HCT116 (cell line): ENCODE measurements at regions not wholly inside any gene's neighbourhood (a gene's known extent, or its start where the extent isn't known, plus 50 kb on each side); places are given as distances from the start of the nearest gene placed in this dataset.

Experiments
- ATAC-seq: fragments of 200-7000 bp; cut with Tn5 transposase; 2 replicates; pipeline ENCODE4 v1.9.1; 2020; ENCODE audit warnings: mild to moderate bottlenecking, moderate library complexity
- BruUV-seq: library from RNA; stranded (reverse); fragments of 400-500 nt; replicated peaks from 2 replicates; lab custom pipeline; 2021; lab: Mats Ljungman, UMichigan
- CTCF ChIA-PET: fragments of 300-600 bp; sonication (Branson Sonifier 250); formaldehyde crosslinking; loops from one replicate; lab custom pipeline; 2021; ENCODE audit warnings: antibody characterized with exemption; lab: Charles Lee
- POLR2A ChIA-PET: fragments of 300-600, 350-600 bp; sonication (Branson Sonifier 250); formaldehyde crosslinking; loops from one replicate; lab custom pipeline; 2021; ENCODE audit warnings: antibody characterized with exemption; lab: Charles Lee
- RAD21 ChIA-PET, 2 experiments: fragments of 300-600 bp; sonication (Branson Sonifier 250); formaldehyde crosslinking; loops; one replicate each; lab custom pipeline; 2023; ENCODE audit warnings: low total read pairs in 2 of 2; ENCODE audit not compliant: uncharacterized antibody in 2 of 2, unreplicated experiment in 2 of 2, low non-redundant PET in 1 of 2; lab: Charles Lee
- DNase-seq: peaks from one replicate; pipeline ENCODE4 v3.0.0-alpha.2; 2010; ENCODE audit warnings: low read depth, low spot score
- H2AFZ ChIP-seq: fragments of 200-600 bp; shearing (Covaris generic), sonication (generic); 2 replicates; pipeline ENCODE4 v1.6.1; 2017; ENCODE audit warnings: low read depth, mixed run types, mixed read lengths, antibody characterized with exemption, low read length; ENCODE audit not compliant: poor library complexity, severe bottlenecking
- H3K27ac ChIP-seq: 2 replicates; pipeline ENCODE4 v1.5.1; 2012; ENCODE audit warnings: low read depth, low read length
- H3K27me3 ChIP-seq: fragments of 200-600 bp; sonication (generic); 2 replicates; pipeline ENCODE4 v1.6.1; 2016; ENCODE audit warnings: mixed run types, low read length, mixed read lengths; ENCODE audit not compliant: insufficient read depth
- H3K36me3 ChIP-seq, 2 experiments: fragments of 200-500 bp in 1 of 2; fragments of 200-600 bp in 1 of 2; sonication (Bioruptor generic) in 1 of 2; sonication (generic) in 1 of 2; 2 replicates each; pipeline versions ENCODE4 v1.5.1 to v1.6.1; 2014 to 2016; ENCODE audit warnings: low read length in 2 of 2, inconsistent platforms in 1 of 2, mixed read lengths in 1 of 2, mixed run types in 1 of 2; ENCODE audit not compliant: insufficient read depth in 2 of 2, control insufficient read depth in 1 of 2
- H3K4me1 ChIP-seq, 2 experiments: fragments of 200-600 bp in 1 of 2; sonication (generic) in 1 of 2; 2 replicates each; pipeline versions ENCODE4 v1.5.1 to v1.6.1; 2012 to 2017; ENCODE audit warnings: low read length in 2 of 2, inconsistent platforms in 1 of 2, mild to moderate bottlenecking in 1 of 2, mixed read lengths in 1 of 2, mixed run types in 1 of 2, moderate library complexity in 1 of 2; ENCODE audit not compliant: insufficient read depth in 2 of 2, control insufficient read depth in 1 of 2
- H3K4me2 ChIP-seq: fragments of 200-600 bp; sonication (generic); 2 replicates; pipeline ENCODE4 v1.6.1; 2017; ENCODE audit warnings: mixed run types, low read length, mixed read lengths
- H3K4me3 ChIP-seq, 2 experiments: fragments of 200-600 bp in 1 of 2; sonication (generic) in 1 of 2; replicated peaks in 1 of 2; 2 replicates each; pipeline ENCODE4 v1.5.1; 2011 to 2016; ENCODE audit warnings: low read length in 2 of 2, control low read depth in 1 of 2, low read depth in 1 of 2, mild to moderate bottlenecking in 1 of 2, mixed read lengths in 1 of 2, mixed run types in 1 of 2
- H3K79me2 ChIP-seq: fragments of 200-600 bp; sonication (generic); 2 replicates; pipeline ENCODE4 v1.6.1; 2017; ENCODE audit warnings: mild to moderate bottlenecking, mixed run types, low read length, moderate library complexity, mixed read lengths; ENCODE audit not compliant: insufficient read depth
- H3K9ac ChIP-seq: fragments of 200-600 bp; sonication (generic); 2 replicates; pipeline ENCODE4 v1.6.1; 2016; ENCODE audit warnings: low read length, mixed read lengths
- H3K9me2 ChIP-seq: fragments of 200-600 bp; sonication (generic), shearing (Covaris generic); 2 replicates; pipeline ENCODE4 v1.6.1; 2017; ENCODE audit warnings: mixed run types, mild to moderate bottlenecking, moderate library complexity; ENCODE audit not compliant: insufficient read depth
- H3K9me3 ChIP-seq, 2 experiments: fragments of 200-500 bp in 1 of 2; fragments of 200-600 bp in 1 of 2; sonication (Bioruptor generic) in 1 of 2; sonication (generic) in 1 of 2; 2 replicates each; pipeline ENCODE4 v1.6.1; 2014 to 2017; ENCODE audit warnings: low read length in 2 of 2, mixed read lengths in 2 of 2, inconsistent platforms in 1 of 2, low read depth in 1 of 2, mild to moderate bottlenecking in 1 of 2, mixed run types in 1 of 2, moderate library complexity in 1 of 2; ENCODE audit not compliant: control insufficient read depth in 1 of 2, insufficient read depth in 1 of 2
- H4K20me1 ChIP-seq: fragments of 200-600 bp; sonication (generic), shearing (Covaris generic); 2 replicates; pipeline ENCODE4 v1.6.1; 2017; ENCODE audit warnings: mixed run types, mild to moderate bottlenecking, moderate library complexity; ENCODE audit not compliant: insufficient read depth
- CEBPB ChIP-seq: IDR thresholded peaks from 2 replicates; pipeline ENCODE4 v1.6.1; 2012; ENCODE audit warnings: low read depth
- EGR1 ChIP-seq: IDR thresholded peaks from 2 replicates; pipeline ENCODE4 v1.6.1; 2012; ENCODE audit warnings: low read depth
- EZH2phosphoT487 ChIP-seq: fragments of 200-600 bp; IDR thresholded peaks from 2 replicates; pipeline ENCODE4 v1.6.1; 2018; ENCODE audit warnings: antibody characterized with exemption, borderline replicate concordance
- FOSL1 ChIP-seq: IDR thresholded peaks from 2 replicates; pipeline ENCODE4 v1.6.1; 2012; ENCODE audit warnings: low read depth
- POLR2A ChIP-seq: IDR thresholded peaks from 2 replicates; pipeline ENCODE4 v1.7.0; 2011; ENCODE audit warnings: borderline replicate concordance; ENCODE audit not compliant: insufficient read depth, insufficient read length; ENCODE audit errors: extremely low read depth
- POLR2AphosphoS5 ChIP-seq: IDR thresholded peaks from 2 replicates; pipeline ENCODE4 v1.6.1; 2011; ENCODE audit warnings: mild to moderate bottlenecking, low read depth, low read length, moderate library complexity
- SIN3A ChIP-seq: IDR thresholded peaks from 2 replicates; pipeline ENCODE4 v1.6.1; 2012; ENCODE audit warnings: low read depth
- SP1 ChIP-seq: IDR thresholded peaks from 2 replicates; pipeline ENCODE4 v1.6.1; 2012; ENCODE audit warnings: low read depth
- SRF ChIP-seq: IDR thresholded peaks from 2 replicates; pipeline ENCODE4 v1.6.1; 2012; ENCODE audit warnings: low read depth
- YY1 ChIP-seq: IDR thresholded peaks from 2 replicates; pipeline ENCODE4 v1.6.1; 2011; ENCODE audit warnings: low read length, low read depth, moderate library complexity, mild to moderate bottlenecking; ENCODE audit not compliant: insufficient replicate concordance; ENCODE audit errors: extremely low read depth
- ZFX ChIP-seq: fragments of 450-650 bp; IDR thresholded peaks from 2 replicates; pipeline ENCODE4 v1.6.1; 2017
- ZNF274 ChIP-seq: fragments of 200-500 bp; sonication (Bioruptor generic); IDR thresholded peaks from 2 replicates; pipeline ENCODE4 v1.6.1; 2014; ENCODE audit warnings: mild to moderate bottlenecking, low read depth, low read length, inconsistent platforms
- intact Hi-C: fragments of 100-400 bp; cut with micrococcal nuclease; formaldehyde crosslinking; loops from 2 replicates; pipeline ENCODE4 v1.10.0; 2022
- TF ChIP-seq, protein P1 (sequence below): IDR thresholded peaks from 2 replicates; pipeline ENCODE4 v1.6.1; 2012; ENCODE audit warnings: low read depth
- TF ChIP-seq, protein P2 (sequence below): IDR thresholded peaks from 2 replicates; pipeline ENCODE4 v1.6.1; 2011; ENCODE audit warnings: mild to moderate bottlenecking, low read length, moderate library complexity; ENCODE audit not compliant: insufficient replicate concordance; ENCODE audit errors: extremely low read depth
- TF ChIP-seq, protein P3 (sequence below): IDR thresholded peaks from 2 replicates; pipeline ENCODE4 v1.6.1; 2012

DNA sequence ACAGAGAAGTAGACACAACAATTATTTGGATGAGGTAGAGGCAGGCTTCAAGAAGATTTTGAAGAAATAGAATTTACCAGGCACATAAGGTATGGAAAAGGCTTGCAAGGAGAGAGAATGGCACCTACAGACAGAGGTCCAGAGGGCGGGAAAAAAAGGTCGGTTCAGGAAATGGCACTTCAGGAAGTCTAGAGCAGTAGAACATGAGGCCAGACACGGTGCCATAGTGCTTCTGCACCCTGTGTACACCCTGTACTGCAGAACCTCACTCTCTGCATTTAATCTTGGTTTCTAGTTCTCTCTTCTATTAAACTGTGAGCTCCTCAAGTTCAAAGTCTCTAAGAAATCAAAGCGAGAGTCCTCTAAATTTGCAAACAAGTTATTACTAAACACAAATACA is 113.4 kb upstream of the C2CD4B start:
- no peaks in the 10 kb centered on the region for H3K36me3 ChIP-seq
- no peaks in the 10 kb centered on the region for H3K4me1 ChIP-seq
- ATAC-seq (no peak), DNase-seq (no peak)
- BruUV-seq, result no TSS peak
- H3K4me3 ChIP-seq, result no peak overlapping the region
- H3K27me3 ChIP-seq, result peaks cover 25% of the 10 kb centered on the region
- H3K9me2 ChIP-seq, result no peaks in the 10 kb centered on the region
- no peak overlapping the region for H3K9ac ChIP-seq
- no peaks in the 10 kb centered on the region for H4K20me1 ChIP-seq
- no peak overlapping the region for H2AFZ ChIP-seq
- intact Hi-C loops, result no loop called here
- H3K4me2 ChIP-seq, result no peak overlapping the region
- H3K9me3 ChIP-seq, result no peaks in the 10 kb centered on the region
- no peak overlapping the region for H3K27ac ChIP-seq
- H3K79me2 ChIP-seq, result no peaks in the 10 kb centered on the region
- POLR2A ChIA-PET, result no interaction called here
- RAD21 ChIA-PET, result no interaction called here
- CTCF ChIA-PET, result no interaction called here
- TF ChIP-seq ZNF274, result no peak
- TF ChIP-seq, protein P1, sequence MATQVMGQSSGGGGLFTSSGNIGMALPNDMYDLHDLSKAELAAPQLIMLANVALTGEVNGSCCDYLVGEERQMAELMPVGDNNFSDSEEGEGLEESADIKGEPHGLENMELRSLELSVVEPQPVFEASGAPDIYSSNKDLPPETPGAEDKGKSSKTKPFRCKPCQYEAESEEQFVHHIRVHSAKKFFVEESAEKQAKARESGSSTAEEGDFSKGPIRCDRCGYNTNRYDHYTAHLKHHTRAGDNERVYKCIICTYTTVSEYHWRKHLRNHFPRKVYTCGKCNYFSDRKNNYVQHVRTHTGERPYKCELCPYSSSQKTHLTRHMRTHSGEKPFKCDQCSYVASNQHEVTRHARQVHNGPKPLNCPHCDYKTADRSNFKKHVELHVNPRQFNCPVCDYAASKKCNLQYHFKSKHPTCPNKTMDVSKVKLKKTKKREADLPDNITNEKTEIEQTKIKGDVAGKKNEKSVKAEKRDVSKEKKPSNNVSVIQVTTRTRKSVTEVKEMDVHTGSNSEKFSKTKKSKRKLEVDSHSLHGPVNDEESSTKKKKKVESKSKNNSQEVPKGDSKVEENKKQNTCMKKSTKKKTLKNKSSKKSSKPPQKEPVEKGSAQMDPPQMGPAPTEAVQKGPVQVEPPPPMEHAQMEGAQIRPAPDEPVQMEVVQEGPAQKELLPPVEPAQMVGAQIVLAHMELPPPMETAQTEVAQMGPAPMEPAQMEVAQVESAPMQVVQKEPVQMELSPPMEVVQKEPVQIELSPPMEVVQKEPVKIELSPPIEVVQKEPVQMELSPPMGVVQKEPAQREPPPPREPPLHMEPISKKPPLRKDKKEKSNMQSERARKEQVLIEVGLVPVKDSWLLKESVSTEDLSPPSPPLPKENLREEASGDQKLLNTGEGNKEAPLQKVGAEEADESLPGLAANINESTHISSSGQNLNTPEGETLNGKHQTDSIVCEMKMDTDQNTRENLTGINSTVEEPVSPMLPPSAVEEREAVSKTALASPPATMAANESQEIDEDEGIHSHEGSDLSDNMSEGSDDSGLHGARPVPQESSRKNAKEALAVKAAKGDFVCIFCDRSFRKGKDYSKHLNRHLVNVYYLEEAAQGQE, result no peak
- TF ChIP-seq, protein P2, sequence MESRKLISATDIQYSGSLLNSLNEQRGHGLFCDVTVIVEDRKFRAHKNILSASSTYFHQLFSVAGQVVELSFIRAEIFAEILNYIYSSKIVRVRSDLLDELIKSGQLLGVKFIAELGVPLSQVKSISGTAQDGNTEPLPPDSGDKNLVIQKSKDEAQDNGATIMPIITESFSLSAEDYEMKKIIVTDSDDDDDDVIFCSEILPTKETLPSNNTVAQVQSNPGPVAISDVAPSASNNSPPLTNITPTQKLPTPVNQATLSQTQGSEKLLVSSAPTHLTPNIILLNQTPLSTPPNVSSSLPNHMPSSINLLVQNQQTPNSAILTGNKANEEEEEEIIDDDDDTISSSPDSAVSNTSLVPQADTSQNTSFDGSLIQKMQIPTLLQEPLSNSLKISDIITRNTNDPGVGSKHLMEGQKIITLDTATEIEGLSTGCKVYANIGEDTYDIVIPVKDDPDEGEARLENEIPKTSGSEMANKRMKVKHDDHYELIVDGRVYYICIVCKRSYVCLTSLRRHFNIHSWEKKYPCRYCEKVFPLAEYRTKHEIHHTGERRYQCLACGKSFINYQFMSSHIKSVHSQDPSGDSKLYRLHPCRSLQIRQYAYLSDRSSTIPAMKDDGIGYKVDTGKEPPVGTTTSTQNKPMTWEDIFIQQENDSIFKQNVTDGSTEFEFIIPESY, result no peak
- no peak for TF ChIP-seq EZH2phosphoT487
- no peak for TF ChIP-seq EGR1
- TF ChIP-seq YY1, result no peak
- TF ChIP-seq CEBPB, result no peak
- TF ChIP-seq FOSL1, result no peak
- no peak for TF ChIP-seq ZFX
- TF ChIP-seq SIN3A, result no peak
- no peak for TF ChIP-seq POLR2AphosphoS5
- TF ChIP-seq SP1, result no peak
- no peak for TF ChIP-seq POLR2A
- TF ChIP-seq SRF, result no peak
- TF ChIP-seq, protein P3, sequence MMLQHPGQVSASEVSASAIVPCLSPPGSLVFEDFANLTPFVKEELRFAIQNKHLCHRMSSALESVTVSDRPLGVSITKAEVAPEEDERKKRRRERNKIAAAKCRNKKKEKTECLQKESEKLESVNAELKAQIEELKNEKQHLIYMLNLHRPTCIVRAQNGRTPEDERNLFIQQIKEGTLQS, result no peak
